Urinary bladder (tissue), 3 donors: ENCODE measurements at regions not wholly inside any gene's neighbourhood (a gene's known extent, or its start where the extent isn't known, plus 50 kb on each side); places are given as distances from the start of the nearest gene placed in this dataset.

Experiments
- DNase-seq: peaks from one replicate; pipeline ENCODE4 v3.0.0-alpha.2; 2015; ENCODE audit errors: extremely low spot score
- H3K27ac ChIP-seq: one replicate; pipeline ENCODE4 v1.5.1; 2013; ENCODE audit warnings: low read depth, mild to moderate bottlenecking, moderate library complexity
- H3K36me3 ChIP-seq: one replicate; pipeline ENCODE4 v1.6.1; 2013; ENCODE audit warnings: mild to moderate bottlenecking, moderate library complexity; ENCODE audit not compliant: insufficient read depth
- H3K4me1 ChIP-seq: one replicate; pipeline ENCODE4 v1.6.1; 2013; ENCODE audit warnings: mild to moderate bottlenecking, moderate library complexity; ENCODE audit not compliant: insufficient read depth
- H3K4me3 ChIP-seq: one replicate; pipeline ENCODE4 v1.5.1; 2013; ENCODE audit warnings: low read depth, low read length
- WGBS: extraction: QIAGEN DNeasy Blood & Tissue Kit; methylation state at CpG from one replicate; pipeline ENCODE4 v1.1.7; 2013; 5-methylcytosine and 5-hydroxymethylcytosine counted together
- donor health status: healthy with polysubstance abuse.
- donor health status: healthy.

- H3K27ac ChIP-seq, result no peak overlapping the region
- H3K4me3 ChIP-seq, result no peak overlapping the region
- no peaks in the 10 kb centered on the region for H3K4me1 ChIP-seq
- DNase-seq, result no peak
- no peaks in the 10 kb centered on the region for H3K36me3 ChIP-seq
Measured at GRCh38 chr2:104650405-104650996, 203.4 kb upstream of the POU3F3 start.

GRCh38 chr2:104654811-104655210, 199.1 kb upstream of the POU3F3 start:
- H3K36me3 ChIP-seq, result no peaks in the 10 kb centered on the region
- no peak overlapping the region for H3K4me3 ChIP-seq
- peak; percentile 71 for DNase-seq
- no peaks in the 10 kb centered on the region for H3K4me1 ChIP-seq
- no peak overlapping the region for H3K27ac ChIP-seq
- 57% methylated on average over 4 of the region's 4 CpGs for WGBS

DNA sequence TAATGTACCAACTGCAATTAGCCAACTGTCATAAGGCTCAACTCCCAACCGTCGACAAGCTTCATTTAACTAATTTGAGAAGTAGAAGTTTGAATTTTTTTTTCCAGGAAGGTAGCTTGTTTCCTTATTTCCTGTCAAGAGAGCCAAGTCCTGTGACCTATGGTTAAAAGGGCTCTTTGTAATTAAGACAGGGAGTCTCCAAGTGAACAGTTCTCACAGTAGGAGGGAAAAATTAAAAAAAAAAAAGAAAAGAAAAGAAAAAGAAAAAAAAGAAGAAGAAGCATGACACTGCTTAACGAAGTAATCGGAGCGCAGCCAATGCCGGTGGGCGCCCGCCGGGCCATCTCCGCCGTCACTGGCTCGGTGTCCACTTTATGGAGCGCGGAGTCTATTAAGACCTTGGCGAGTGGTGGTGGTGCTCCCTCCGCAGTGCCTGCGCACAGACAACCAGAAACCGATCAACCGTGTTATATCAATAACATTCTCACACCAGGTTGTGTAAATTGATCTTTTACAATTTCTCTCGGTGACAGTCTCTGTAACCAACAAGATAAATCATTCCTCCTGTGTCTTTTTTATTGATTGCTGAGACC, 197.2 kb upstream of the POU3F3 start:
- no peak for DNase-seq
- 36% methylated on average over 20 of the region's 20 CpGs for WGBS
- H3K4me1 ChIP-seq, result no peaks in the 10 kb centered on the region
- no peak overlapping the region for H3K4me3 ChIP-seq
- H3K27ac ChIP-seq, result no peak overlapping the region
- H3K36me3 ChIP-seq, result no peaks in the 10 kb centered on the region

DNA sequence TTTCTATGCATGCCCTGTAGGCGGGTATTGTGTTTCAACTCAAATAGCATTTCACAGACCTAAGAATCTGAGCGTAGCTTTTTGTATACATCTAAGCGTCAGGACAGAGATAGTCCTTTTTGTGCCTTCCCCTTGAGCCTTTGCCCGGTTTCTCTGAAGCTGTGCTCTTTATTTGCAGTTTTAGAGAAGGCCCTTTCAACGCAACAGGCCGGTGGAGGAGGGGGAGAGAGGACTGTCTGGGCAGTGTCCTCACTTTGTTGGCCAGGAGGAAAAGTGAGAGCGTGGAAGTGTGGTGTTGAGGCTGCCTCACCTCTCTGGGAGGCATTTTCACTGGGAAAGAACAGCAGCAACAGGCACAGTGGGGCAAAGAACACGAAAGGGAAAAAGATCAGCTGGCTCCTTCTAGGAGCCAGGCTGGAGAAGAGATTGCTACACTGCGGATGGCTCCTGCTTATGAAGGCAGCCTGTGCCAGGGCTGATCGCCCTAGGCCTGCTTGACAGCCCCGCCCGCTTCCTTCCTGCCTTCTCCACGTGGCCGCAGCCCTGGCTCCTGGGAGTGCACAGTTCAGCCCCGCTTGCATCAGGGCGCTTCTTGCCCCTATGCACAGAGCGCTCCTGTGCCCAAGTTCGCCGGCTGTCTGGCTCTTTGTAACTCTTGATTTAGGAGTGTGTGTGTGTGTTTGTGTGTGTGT, 195.6 kb upstream of the POU3F3 start:
- Histone ChIP-seq H3K4me1 (no peaks in the 10 kb centered on the region), H3K4me3 (no peak overlapping the region), H3K36me3 (no peaks in the 10 kb centered on the region), H3K27ac (no peak overlapping the region)
- no peak for DNase-seq
- WGBS, result 39% methylated on average over 19 of the region's 19 CpGs

- no peak for DNase-seq
- Histone ChIP-seq H3K4me3 (no peak overlapping the region), H3K4me1 (no peaks in the 10 kb centered on the region), H3K27ac (no peak overlapping the region), H3K36me3 (no peaks in the 10 kb centered on the region)
- WGBS, result 12% methylated on average over 53 of the region's 53 CpGs
Measured at GRCh38 chr2:104658904-104659591, 194.9 kb upstream of the POU3F3 start.

DNA sequence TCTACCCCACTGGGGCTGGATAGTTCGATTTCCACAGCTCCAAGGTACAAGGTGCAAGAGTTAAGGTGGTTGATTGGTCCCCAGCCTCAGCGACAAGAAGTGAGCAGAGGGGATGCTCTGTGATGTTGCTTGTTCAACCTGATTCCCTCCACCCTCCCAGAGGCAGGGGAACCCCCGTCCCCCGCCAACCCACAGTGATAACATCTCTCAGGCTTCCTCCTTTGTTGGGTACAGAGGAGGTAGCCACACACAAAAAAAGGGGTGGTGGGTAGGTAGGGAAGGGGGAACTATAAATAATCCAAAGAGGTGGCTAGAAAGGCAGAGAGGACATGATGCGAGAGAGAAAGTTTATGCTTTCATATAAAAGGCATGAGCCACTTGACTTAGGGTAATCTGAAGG, 192.9 kb upstream of the POU3F3 start:
- no peaks in the 10 kb centered on the region for H3K4me1 ChIP-seq
- WGBS, result 77% methylated on average over 5 of the region's 5 CpGs
- H3K27ac ChIP-seq, result no peak overlapping the region
- DNase-seq, result no peak
- H3K36me3 ChIP-seq, result no peaks in the 10 kb centered on the region
- H3K4me3 ChIP-seq, result no peak overlapping the region

DNA sequence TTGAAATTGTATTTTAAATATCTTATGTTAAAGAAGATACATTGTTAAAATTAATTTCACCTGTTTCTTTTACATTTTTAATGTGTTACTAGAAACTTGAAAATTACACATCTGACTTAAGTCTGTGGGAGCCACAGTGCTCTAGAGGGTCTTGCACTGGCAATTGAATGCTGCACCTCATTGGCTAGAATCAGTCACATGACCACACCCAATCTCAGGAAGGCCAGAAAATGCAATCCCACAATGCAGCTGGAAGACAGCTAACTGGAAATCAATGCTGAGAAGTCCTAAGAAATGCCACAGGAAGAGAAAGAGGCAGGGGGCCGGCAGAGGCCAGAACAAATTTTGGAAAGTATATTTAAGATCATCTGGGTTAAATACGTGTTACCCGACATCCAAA, 189.2 kb upstream of the POU3F3 start:
- DNase-seq, result no peak
- H3K4me1 ChIP-seq, result no peaks in the 10 kb centered on the region
- H3K36me3 ChIP-seq, result no peaks in the 10 kb centered on the region
- H3K27ac ChIP-seq, result no peak overlapping the region
- H3K4me3 ChIP-seq, result no peak overlapping the region
- 90% methylated on average over 3 of the region's 3 CpGs for WGBS

GRCh38 chr2:104668631-104669030, 185.3 kb upstream of the POU3F3 start:
- Histone ChIP-seq H3K27ac (no peak overlapping the region), H3K36me3 (no peaks in the 10 kb centered on the region), H3K4me3 (no peak overlapping the region), H3K4me1 (no peaks in the 10 kb centered on the region)
- DNase-seq, result no peak
- 87% methylated on average over 2 of the region's 2 CpGs for WGBS

- 33% methylated on average over 6 of the region's 6 CpGs for WGBS
- H3K4me1 ChIP-seq, result no peaks in the 10 kb centered on the region
- H3K27ac ChIP-seq, result no peak overlapping the region
- no peak overlapping the region for H3K4me3 ChIP-seq
- no peaks in the 10 kb centered on the region for H3K36me3 ChIP-seq
- no peak for DNase-seq
Measured at GRCh38 chr2:104673225-104673624, 180.7 kb upstream of the POU3F3 start.

GRCh38 chr2:104678181-104678580, 175.7 kb upstream of the POU3F3 start:
- 68% methylated on average over 5 of the region's 5 CpGs for WGBS
- H3K27ac ChIP-seq, result no peak overlapping the region
- H3K36me3 ChIP-seq, result no peaks in the 10 kb centered on the region
- no peak overlapping the region for H3K4me3 ChIP-seq
- no peaks in the 10 kb centered on the region for H3K4me1 ChIP-seq
- no peak for DNase-seq

DNA sequence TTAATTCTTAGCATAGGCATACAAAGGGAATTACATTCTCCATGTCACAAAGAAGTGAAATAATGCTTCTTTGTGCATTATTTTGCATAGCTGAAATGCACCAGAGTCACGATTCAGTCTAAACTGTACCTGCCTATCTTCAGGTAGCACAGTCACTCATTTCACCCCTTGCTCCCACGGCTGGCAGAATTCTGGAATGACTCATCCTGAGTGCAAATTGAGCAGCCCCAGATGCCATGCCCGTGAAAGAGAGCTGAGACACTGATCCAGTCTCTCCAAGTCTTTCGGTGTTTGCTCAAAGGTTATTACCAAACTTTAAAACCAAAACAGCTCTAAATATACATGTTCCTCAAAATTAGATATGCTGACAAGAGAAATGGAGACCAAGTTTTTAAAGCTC, 168.3 kb upstream of the POU3F3 start:
- Histone ChIP-seq H3K4me1 (no peaks in the 10 kb centered on the region), H3K36me3 (no peaks in the 10 kb centered on the region), H3K27ac (no peak overlapping the region), H3K4me3 (no peak overlapping the region)
- no peak for DNase-seq
- WGBS, result 53% methylated on average over 4 of the region's 4 CpGs

DNA sequence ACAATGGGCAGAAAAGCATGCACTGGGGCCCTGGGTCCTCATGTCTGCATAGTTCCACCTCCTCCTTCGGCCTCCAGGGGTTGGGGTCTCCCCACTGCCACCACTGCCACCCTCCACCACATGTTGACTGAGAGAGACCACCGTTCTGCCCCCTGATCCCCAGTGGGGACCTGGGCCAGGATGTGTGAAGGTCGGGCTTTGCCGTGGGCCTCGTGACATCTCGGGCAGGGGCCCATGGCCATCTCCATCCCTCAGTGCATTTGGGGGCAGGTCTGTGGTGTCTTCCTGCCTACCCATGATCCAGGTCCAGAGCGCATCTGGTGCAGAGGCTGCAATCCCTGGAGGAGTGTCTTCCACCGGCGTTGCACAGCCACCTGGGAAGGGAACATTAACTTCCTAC, 166.8 kb upstream of the POU3F3 start:
- 91% methylated on average over 9 of the region's 9 CpGs for WGBS

DNA sequence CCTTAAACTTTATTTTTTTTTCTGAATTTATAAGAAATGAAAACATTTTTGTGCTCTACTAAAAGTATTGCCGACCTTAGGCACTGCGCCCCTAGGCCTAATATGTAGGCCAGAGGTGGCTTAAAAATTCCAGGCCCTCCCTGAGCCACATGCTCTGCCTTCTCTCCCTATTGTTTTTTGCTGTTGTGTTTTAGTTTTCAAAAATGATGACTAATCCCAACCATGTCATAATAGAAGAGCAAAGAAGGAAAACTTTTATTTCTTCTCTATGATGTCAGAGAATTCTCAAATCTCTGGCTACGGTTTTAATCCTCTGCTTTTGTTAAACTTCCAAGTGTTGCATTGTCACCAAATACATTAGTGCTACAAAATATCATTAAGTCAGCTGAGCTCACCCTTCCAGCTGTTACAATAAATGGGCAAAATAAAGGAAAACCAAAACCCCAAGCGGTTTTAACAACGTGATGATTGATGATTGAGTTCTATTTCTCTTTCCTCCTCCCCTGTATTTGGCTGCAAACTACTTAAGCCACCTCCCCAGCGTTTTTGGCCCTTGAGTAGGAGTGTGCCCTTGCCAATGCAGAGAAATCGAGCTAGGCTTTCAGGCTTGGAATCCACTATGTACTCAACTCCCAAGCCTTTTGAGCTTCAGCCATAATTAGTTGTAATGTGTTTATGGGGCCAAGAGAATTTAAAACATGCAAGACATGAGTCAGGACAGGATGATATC, 163.5 kb upstream of the POU3F3 start:
- no peak overlapping the region for H3K27ac ChIP-seq
- no peaks in the 10 kb centered on the region for H3K36me3 ChIP-seq
- H3K4me1 ChIP-seq, result no peaks in the 10 kb centered on the region
- no peak for DNase-seq
- no peak overlapping the region for H3K4me3 ChIP-seq
- 63% methylated on average over 7 of the region's 7 CpGs for WGBS

More for the DNA sequence above, 166.8 kb upstream of the POU3F3 start:
- DNase-seq, result no peak
- H3K27ac ChIP-seq, result no peak overlapping the region
- no peaks in the 10 kb centered on the region for H3K36me3 ChIP-seq
- H3K4me1 ChIP-seq, result no peaks in the 10 kb centered on the region
- no peak overlapping the region for H3K4me3 ChIP-seq
